HCT116 (cell line): ENCODE measurements at regions not wholly inside any gene's neighbourhood (a gene's known extent, or its start where the extent isn't known, plus 50 kb on each side); places are given as distances from the start of the nearest gene placed in this dataset.

Source experiments
- ATAC-seq: fragments of 200-7000 bp; cut with Tn5 transposase; 2 replicates; pipeline ENCODE4 v1.9.1; 2020; ENCODE audit warnings: mild to moderate bottlenecking, moderate library complexity
- BruUV-seq: library from RNA; stranded (reverse); fragments of 400-500 nt; replicated peaks from 2 replicates; lab custom pipeline; 2021; lab: Mats Ljungman, UMichigan
- CTCF ChIA-PET: fragments of 300-600 bp; sonication (Branson Sonifier 250); formaldehyde crosslinking; loops from one replicate; lab custom pipeline; 2021; ENCODE audit warnings: antibody characterized with exemption; lab: Charles Lee
- POLR2A ChIA-PET: fragments of 300-600, 350-600 bp; sonication (Branson Sonifier 250); formaldehyde crosslinking; loops from one replicate; lab custom pipeline; 2021; ENCODE audit warnings: antibody characterized with exemption; lab: Charles Lee
- RAD21 ChIA-PET, 2 experiments: fragments of 300-600 bp; sonication (Branson Sonifier 250); formaldehyde crosslinking; loops; one replicate each; lab custom pipeline; 2023; ENCODE audit warnings: low total read pairs in 2 of 2; ENCODE audit not compliant: uncharacterized antibody in 2 of 2, unreplicated experiment in 2 of 2, low non-redundant PET in 1 of 2; lab: Charles Lee
- DNase-seq: peaks from one replicate; pipeline ENCODE4 v3.0.0-alpha.2; 2010; ENCODE audit warnings: low read depth, low spot score
- H2AFZ ChIP-seq: fragments of 200-600 bp; shearing (Covaris generic), sonication (generic); 2 replicates; pipeline ENCODE4 v1.6.1; 2017; ENCODE audit warnings: low read depth, mixed run types, mixed read lengths, antibody characterized with exemption, low read length; ENCODE audit not compliant: poor library complexity, severe bottlenecking
- H3K27ac ChIP-seq: 2 replicates; pipeline ENCODE4 v1.5.1; 2012; ENCODE audit warnings: low read depth, low read length
- H3K27me3 ChIP-seq: fragments of 200-600 bp; sonication (generic); 2 replicates; pipeline ENCODE4 v1.6.1; 2016; ENCODE audit warnings: mixed run types, low read length, mixed read lengths; ENCODE audit not compliant: insufficient read depth
- H3K36me3 ChIP-seq, 2 experiments: fragments of 200-500 bp in 1 of 2; fragments of 200-600 bp in 1 of 2; sonication (Bioruptor generic) in 1 of 2; sonication (generic) in 1 of 2; 2 replicates each; pipeline versions ENCODE4 v1.5.1 to v1.6.1; 2014 to 2016; ENCODE audit warnings: low read length in 2 of 2, inconsistent platforms in 1 of 2, mixed read lengths in 1 of 2, mixed run types in 1 of 2; ENCODE audit not compliant: insufficient read depth in 2 of 2, control insufficient read depth in 1 of 2
- H3K4me1 ChIP-seq, 2 experiments: fragments of 200-600 bp in 1 of 2; sonication (generic) in 1 of 2; 2 replicates each; pipeline versions ENCODE4 v1.5.1 to v1.6.1; 2012 to 2017; ENCODE audit warnings: low read length in 2 of 2, inconsistent platforms in 1 of 2, mild to moderate bottlenecking in 1 of 2, mixed read lengths in 1 of 2, mixed run types in 1 of 2, moderate library complexity in 1 of 2; ENCODE audit not compliant: insufficient read depth in 2 of 2, control insufficient read depth in 1 of 2
- H3K4me2 ChIP-seq: fragments of 200-600 bp; sonication (generic); 2 replicates; pipeline ENCODE4 v1.6.1; 2017; ENCODE audit warnings: mixed run types, low read length, mixed read lengths
- H3K4me3 ChIP-seq, 2 experiments: fragments of 200-600 bp in 1 of 2; sonication (generic) in 1 of 2; replicated peaks in 1 of 2; 2 replicates each; pipeline ENCODE4 v1.5.1; 2011 to 2016; ENCODE audit warnings: low read length in 2 of 2, control low read depth in 1 of 2, low read depth in 1 of 2, mild to moderate bottlenecking in 1 of 2, mixed read lengths in 1 of 2, mixed run types in 1 of 2
- H3K79me2 ChIP-seq: fragments of 200-600 bp; sonication (generic); 2 replicates; pipeline ENCODE4 v1.6.1; 2017; ENCODE audit warnings: mild to moderate bottlenecking, mixed run types, low read length, moderate library complexity, mixed read lengths; ENCODE audit not compliant: insufficient read depth
- H3K9ac ChIP-seq: fragments of 200-600 bp; sonication (generic); 2 replicates; pipeline ENCODE4 v1.6.1; 2016; ENCODE audit warnings: low read length, mixed read lengths
- H3K9me2 ChIP-seq: fragments of 200-600 bp; sonication (generic), shearing (Covaris generic); 2 replicates; pipeline ENCODE4 v1.6.1; 2017; ENCODE audit warnings: mixed run types, mild to moderate bottlenecking, moderate library complexity; ENCODE audit not compliant: insufficient read depth
- H3K9me3 ChIP-seq, 2 experiments: fragments of 200-500 bp in 1 of 2; fragments of 200-600 bp in 1 of 2; sonication (Bioruptor generic) in 1 of 2; sonication (generic) in 1 of 2; 2 replicates each; pipeline ENCODE4 v1.6.1; 2014 to 2017; ENCODE audit warnings: low read length in 2 of 2, mixed read lengths in 2 of 2, inconsistent platforms in 1 of 2, low read depth in 1 of 2, mild to moderate bottlenecking in 1 of 2, mixed run types in 1 of 2, moderate library complexity in 1 of 2; ENCODE audit not compliant: control insufficient read depth in 1 of 2, insufficient read depth in 1 of 2
- H4K20me1 ChIP-seq: fragments of 200-600 bp; sonication (generic), shearing (Covaris generic); 2 replicates; pipeline ENCODE4 v1.6.1; 2017; ENCODE audit warnings: mixed run types, mild to moderate bottlenecking, moderate library complexity; ENCODE audit not compliant: insufficient read depth
- CBX3 ChIP-seq: IDR thresholded peaks from 2 replicates; pipeline ENCODE4 v1.6.1; 2012; ENCODE audit warnings: low read depth
- CEBPB ChIP-seq: IDR thresholded peaks from 2 replicates; pipeline ENCODE4 v1.6.1; 2012; ENCODE audit warnings: low read depth
- ELF1 ChIP-seq: IDR thresholded peaks from 2 replicates; pipeline ENCODE4 v1.6.1; 2012; ENCODE audit warnings: low read depth, borderline replicate concordance
- EZH2 ChIP-seq: fragments of 200-600 bp; sonication (generic); IDR thresholded peaks from 2 replicates; pipeline ENCODE4 v1.6.1; 2017; ENCODE audit warnings: antibody characterized with exemption, mixed run types
- EZH2phosphoT487 ChIP-seq: fragments of 200-600 bp; IDR thresholded peaks from 2 replicates; pipeline ENCODE4 v1.6.1; 2018; ENCODE audit warnings: antibody characterized with exemption, borderline replicate concordance
- FOSL1 ChIP-seq: IDR thresholded peaks from 2 replicates; pipeline ENCODE4 v1.6.1; 2012; ENCODE audit warnings: low read depth
- JUND ChIP-seq: IDR thresholded peaks from 2 replicates; pipeline ENCODE4 v1.6.1; 2012
- MAX ChIP-seq: IDR thresholded peaks from 2 replicates; pipeline ENCODE4 v1.6.1; 2012
- POLR2A ChIP-seq: IDR thresholded peaks from 2 replicates; pipeline ENCODE4 v1.7.0; 2011; ENCODE audit warnings: borderline replicate concordance; ENCODE audit not compliant: insufficient read depth, insufficient read length; ENCODE audit errors: extremely low read depth
- RAD21 ChIP-seq: IDR thresholded peaks from 2 replicates; pipeline ENCODE4 v1.6.1; 2012; ENCODE audit warnings: low read depth, mild to moderate bottlenecking
- REST ChIP-seq: IDR thresholded peaks from 2 replicates; pipeline ENCODE4 v1.6.1; 2012; ENCODE audit warnings: low read depth
- SIN3A ChIP-seq: IDR thresholded peaks from 2 replicates; pipeline ENCODE4 v1.6.1; 2012; ENCODE audit warnings: low read depth
- SP1 ChIP-seq: IDR thresholded peaks from 2 replicates; pipeline ENCODE4 v1.6.1; 2012; ENCODE audit warnings: low read depth
- SRF ChIP-seq: IDR thresholded peaks from 2 replicates; pipeline ENCODE4 v1.6.1; 2012; ENCODE audit warnings: low read depth
- TCF7L2 ChIP-seq: IDR thresholded peaks from 2 replicates; pipeline ENCODE4 v1.7.0; 2011; ENCODE audit warnings: borderline replicate concordance, inconsistent platforms; ENCODE audit not compliant: insufficient read depth, insufficient read length; ENCODE audit errors: extremely low read depth
- YY1 ChIP-seq: IDR thresholded peaks from 2 replicates; pipeline ENCODE4 v1.6.1; 2011; ENCODE audit warnings: low read length, low read depth, moderate library complexity, mild to moderate bottlenecking; ENCODE audit not compliant: insufficient replicate concordance; ENCODE audit errors: extremely low read depth
- ZFX ChIP-seq: fragments of 450-650 bp; IDR thresholded peaks from 2 replicates; pipeline ENCODE4 v1.6.1; 2017
- ZNF274 ChIP-seq: fragments of 200-500 bp; sonication (Bioruptor generic); IDR thresholded peaks from 2 replicates; pipeline ENCODE4 v1.6.1; 2014; ENCODE audit warnings: mild to moderate bottlenecking, low read depth, low read length, inconsistent platforms
- intact Hi-C: fragments of 100-400 bp; cut with micrococcal nuclease; formaldehyde crosslinking; loops from 2 replicates; pipeline ENCODE4 v1.10.0; 2022
- TF ChIP-seq, protein P1 (sequence below): IDR thresholded peaks from 2 replicates; pipeline ENCODE4 v1.6.1; 2011; ENCODE audit warnings: mild to moderate bottlenecking, low read length, moderate library complexity; ENCODE audit not compliant: insufficient replicate concordance; ENCODE audit errors: extremely low read depth
- TF ChIP-seq, protein P2 (sequence below), 3 experiments: fragments of 200-600 bp in 1 of 3; sonication (generic) in 1 of 3; IDR thresholded peaks in 2 of 3; conservative IDR thresholded peaks in 1 of 3; 2 replicates each; pipeline ENCODE4 v1.5.1; 2012 to 2017; ENCODE audit warnings: low read depth in 2 of 3, low read length in 2 of 3, antibody characterized with exemption in 1 of 3, borderline replicate concordance in 1 of 3, control low read depth in 1 of 3, mild to moderate bottlenecking in 1 of 3, mixed read lengths in 1 of 3, mixed run types in 1 of 3, moderate library complexity in 1 of 3; ENCODE audit not compliant: insufficient read depth in 1 of 3

DNA sequence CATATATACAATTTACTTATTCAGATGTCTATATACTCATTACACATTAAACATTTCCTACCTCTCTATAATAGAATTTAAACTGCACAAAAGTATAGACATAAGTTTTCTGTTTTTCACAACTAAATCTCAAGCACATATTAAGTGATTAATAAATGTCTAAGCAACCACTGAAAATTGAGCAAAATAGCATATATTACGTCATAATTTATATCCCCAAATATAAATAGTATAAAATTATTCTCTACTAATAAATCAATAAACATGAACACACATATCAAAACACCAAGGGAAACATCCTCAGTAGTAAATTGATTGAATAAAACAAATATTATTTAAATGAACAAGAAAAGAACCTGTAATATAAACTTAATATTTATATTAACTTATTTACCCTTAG is 865.1 kb downstream of the CDH18 start:
- Histone ChIP-seq H3K9me3 (peaks cover 10 to 39% of the 10 kb centered on the region in 2 experiments; a peak in 1 of 4 replicates), H3K79me2 (no peaks in the 10 kb centered on the region), H3K27ac (no peak overlapping the region), H3K4me1 (no peaks in the 10 kb centered on the region), H3K9ac (no peak overlapping the region), H3K4me3 (no peak overlapping the region), H3K4me2 (no peak overlapping the region), H3K27me3 (no peaks in the 10 kb centered on the region), H4K20me1 (no peaks in the 10 kb centered on the region), H3K9me2 (no peaks in the 10 kb centered on the region), H3K36me3 (no peaks in the 10 kb centered on the region), H2AFZ (no peak overlapping the region)
- intact Hi-C loops, result no loop called here
- ChIA-PET POLR2A (no interaction called here), CTCF (no interaction called here), RAD21 (no interaction called here)
- DNase-seq, result no peak
- no TSS peak for BruUV-seq
- ATAC-seq, result no peak
- TF ChIP-seq CBX3, result no peak
- TF ChIP-seq MAX, result no peak
- TF ChIP-seq, protein P1, sequence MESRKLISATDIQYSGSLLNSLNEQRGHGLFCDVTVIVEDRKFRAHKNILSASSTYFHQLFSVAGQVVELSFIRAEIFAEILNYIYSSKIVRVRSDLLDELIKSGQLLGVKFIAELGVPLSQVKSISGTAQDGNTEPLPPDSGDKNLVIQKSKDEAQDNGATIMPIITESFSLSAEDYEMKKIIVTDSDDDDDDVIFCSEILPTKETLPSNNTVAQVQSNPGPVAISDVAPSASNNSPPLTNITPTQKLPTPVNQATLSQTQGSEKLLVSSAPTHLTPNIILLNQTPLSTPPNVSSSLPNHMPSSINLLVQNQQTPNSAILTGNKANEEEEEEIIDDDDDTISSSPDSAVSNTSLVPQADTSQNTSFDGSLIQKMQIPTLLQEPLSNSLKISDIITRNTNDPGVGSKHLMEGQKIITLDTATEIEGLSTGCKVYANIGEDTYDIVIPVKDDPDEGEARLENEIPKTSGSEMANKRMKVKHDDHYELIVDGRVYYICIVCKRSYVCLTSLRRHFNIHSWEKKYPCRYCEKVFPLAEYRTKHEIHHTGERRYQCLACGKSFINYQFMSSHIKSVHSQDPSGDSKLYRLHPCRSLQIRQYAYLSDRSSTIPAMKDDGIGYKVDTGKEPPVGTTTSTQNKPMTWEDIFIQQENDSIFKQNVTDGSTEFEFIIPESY, result no peak
- no peak for TF ChIP-seq SP1
- no peak for TF ChIP-seq REST
- no peak for TF ChIP-seq SRF
- TF ChIP-seq TCF7L2, result no peak
- TF ChIP-seq YY1, result no peak
- TF ChIP-seq POLR2A, result no peak
- TF ChIP-seq ZFX, result no peak
- no peak for TF ChIP-seq EZH2phosphoT487
- no peak for TF ChIP-seq SIN3A
- no peak for TF ChIP-seq EZH2
- TF ChIP-seq ZNF274, result no peak
- no peak for TF ChIP-seq FOSL1
- TF ChIP-seq RAD21, result no peak
- TF ChIP-seq JUND, result no peak
- no peak for TF ChIP-seq CEBPB
- TF ChIP-seq, protein P2, sequence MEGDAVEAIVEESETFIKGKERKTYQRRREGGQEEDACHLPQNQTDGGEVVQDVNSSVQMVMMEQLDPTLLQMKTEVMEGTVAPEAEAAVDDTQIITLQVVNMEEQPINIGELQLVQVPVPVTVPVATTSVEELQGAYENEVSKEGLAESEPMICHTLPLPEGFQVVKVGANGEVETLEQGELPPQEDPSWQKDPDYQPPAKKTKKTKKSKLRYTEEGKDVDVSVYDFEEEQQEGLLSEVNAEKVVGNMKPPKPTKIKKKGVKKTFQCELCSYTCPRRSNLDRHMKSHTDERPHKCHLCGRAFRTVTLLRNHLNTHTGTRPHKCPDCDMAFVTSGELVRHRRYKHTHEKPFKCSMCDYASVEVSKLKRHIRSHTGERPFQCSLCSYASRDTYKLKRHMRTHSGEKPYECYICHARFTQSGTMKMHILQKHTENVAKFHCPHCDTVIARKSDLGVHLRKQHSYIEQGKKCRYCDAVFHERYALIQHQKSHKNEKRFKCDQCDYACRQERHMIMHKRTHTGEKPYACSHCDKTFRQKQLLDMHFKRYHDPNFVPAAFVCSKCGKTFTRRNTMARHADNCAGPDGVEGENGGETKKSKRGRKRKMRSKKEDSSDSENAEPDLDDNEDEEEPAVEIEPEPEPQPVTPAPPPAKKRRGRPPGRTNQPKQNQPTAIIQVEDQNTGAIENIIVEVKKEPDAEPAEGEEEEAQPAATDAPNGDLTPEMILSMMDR (IDR thresholded peaks at IDR 0.05 in 2 of 3, conservative IDR thresholded peaks at IDR 0.05 in 1 of 3; ENCODE audit: borderline replicate concordance in 1 of 3, insufficient read depth in 1 of 3, low read depth in 2 of 3, low read length in 2 of 3), result no peak
- no peak for TF ChIP-seq ELF1
